ENCODE measurements at regions not wholly inside any gene's neighbourhood (a gene's known extent, or its start where the extent isn't known, plus 50 kb on each side); places are given as distances from the start of the nearest gene placed in this dataset.

DNA sequence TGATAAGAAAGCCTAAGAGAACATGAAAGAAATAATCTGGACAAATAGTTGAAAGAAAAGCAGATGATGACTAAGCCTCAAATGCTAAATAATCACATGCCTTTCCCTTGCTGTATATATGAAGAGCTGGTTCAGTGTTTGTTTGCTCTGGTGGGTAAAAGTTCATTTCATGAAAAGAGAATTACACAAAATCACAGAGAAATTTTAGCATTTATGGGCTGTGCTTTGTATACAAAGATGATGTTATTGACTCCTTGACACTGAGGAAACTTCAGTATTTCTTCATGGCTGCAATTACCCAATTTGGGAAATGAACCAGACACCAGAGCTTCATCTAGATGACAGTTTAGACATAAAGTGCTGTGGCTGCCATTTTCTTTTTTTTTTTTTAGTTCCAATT is 527.2 kb downstream of the NR2F1-AS1 start:
- no peaks in the 10 kb centered on the region for H3K9me3 ChIP-seq
- no peak overlapping the region for H3K4me3 ChIP-seq (replicated peaks in 1 of 3)
- no peaks in the 10 kb centered on the region for H3K36me3 ChIP-seq
- TF ChIP-seq POLR2A (IDR thresholded peaks at IDR 0.05), result no peak
- H3K4me1 ChIP-seq, result no peaks in the 10 kb centered on the region
- intact Hi-C loops (cut with DNase I), result no loop called here
- no peak overlapping the region for H3K27ac ChIP-seq
- no peaks in the 10 kb centered on the region for H3K27me3 ChIP-seq
- DNase-seq, result no peak

DNA sequence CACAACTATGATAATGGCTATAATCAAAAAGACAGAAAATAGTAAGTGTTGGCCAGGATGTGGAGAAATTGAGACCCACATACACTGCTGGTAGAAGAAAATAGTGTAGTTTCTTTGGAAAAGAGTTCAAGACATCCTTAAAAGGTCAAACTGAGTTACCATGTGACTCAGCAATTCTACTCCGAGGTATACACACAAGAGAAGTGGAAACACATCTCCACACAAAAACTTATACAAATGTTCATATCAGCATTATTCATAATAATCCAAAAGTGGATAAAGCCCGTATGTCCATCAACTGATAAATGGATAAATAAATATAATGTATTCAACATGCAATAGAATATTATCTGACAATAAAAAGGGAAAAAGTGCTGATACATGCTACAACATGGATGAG is 532.2 kb downstream of the NR2F1-AS1 start:
- WGBS, 2 donors, result 89% methylated on average over 2 of the region's 2 CpGs
- Histone ChIP-seq H3K4me1 (no peaks in the 10 kb centered on the region), H3K4me3 (replicated peaks in 1 of 3) (no peak overlapping the region), H3K36me3 (no peaks in the 10 kb centered on the region), H3K9me3 (no peaks in the 10 kb centered on the region), H3K27me3 (no peaks in the 10 kb centered on the region), H3K27ac (no peak overlapping the region)
- intact Hi-C loops (cut with DNase I), result no loop called here
- no peak for DNase-seq
- TF ChIP-seq, protein P1, sequence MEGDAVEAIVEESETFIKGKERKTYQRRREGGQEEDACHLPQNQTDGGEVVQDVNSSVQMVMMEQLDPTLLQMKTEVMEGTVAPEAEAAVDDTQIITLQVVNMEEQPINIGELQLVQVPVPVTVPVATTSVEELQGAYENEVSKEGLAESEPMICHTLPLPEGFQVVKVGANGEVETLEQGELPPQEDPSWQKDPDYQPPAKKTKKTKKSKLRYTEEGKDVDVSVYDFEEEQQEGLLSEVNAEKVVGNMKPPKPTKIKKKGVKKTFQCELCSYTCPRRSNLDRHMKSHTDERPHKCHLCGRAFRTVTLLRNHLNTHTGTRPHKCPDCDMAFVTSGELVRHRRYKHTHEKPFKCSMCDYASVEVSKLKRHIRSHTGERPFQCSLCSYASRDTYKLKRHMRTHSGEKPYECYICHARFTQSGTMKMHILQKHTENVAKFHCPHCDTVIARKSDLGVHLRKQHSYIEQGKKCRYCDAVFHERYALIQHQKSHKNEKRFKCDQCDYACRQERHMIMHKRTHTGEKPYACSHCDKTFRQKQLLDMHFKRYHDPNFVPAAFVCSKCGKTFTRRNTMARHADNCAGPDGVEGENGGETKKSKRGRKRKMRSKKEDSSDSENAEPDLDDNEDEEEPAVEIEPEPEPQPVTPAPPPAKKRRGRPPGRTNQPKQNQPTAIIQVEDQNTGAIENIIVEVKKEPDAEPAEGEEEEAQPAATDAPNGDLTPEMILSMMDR (IDR thresholded peaks at IDR 0.05), result no peak
- no peak for TF ChIP-seq POLR2A (IDR thresholded peaks at IDR 0.05)

DNA sequence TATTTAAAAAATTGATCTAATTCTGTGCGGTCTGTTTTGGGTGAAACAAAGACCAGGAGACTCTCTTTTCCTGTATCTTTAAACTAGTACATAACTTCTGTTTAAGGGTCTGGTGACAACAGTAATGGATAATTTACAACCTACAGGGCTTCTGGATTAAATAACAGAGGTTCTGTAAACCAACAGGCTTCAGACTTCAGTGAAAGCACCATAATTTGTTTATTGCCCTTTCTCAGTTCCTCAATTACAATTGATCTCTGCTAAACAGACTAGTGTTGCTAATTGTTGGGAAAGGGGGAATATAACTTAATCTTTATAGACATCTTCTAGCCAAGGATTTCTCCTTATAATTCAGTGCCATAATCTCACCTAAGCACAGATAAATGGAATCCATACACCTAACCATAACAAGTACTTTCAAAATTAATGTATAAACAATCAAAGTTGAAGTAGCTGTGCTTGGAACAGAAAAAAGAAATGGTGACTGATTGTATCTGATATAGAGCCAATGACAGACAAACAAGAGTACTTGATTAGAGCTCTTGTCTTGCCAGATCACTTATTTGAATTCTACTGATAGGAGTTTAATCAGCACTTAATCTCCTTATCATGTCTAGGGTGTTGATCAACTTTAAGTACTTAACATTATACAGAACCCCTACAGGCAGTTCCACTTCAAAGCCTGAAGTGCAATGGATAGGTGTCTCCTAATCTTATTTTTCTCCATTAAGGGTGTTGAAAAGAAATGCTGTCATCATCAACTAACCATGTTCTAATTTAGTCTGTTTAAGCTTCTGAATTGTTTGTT is 536.0 kb downstream of the NR2F1-AS1 start:
- Histone ChIP-seq H3K4me1 (no peaks in the 10 kb centered on the region), H3K27me3 (no peaks in the 10 kb centered on the region), H3K4me3 (replicated peaks in 1 of 3) (no peak overlapping the region), H3K36me3 (no peaks in the 10 kb centered on the region), H3K27ac (no peak overlapping the region), H3K9me3 (no peaks in the 10 kb centered on the region)
- DNase-seq, result no peak
- intact Hi-C loops (cut with DNase I), result no loop called here
- TF ChIP-seq, protein P1 (IDR thresholded peaks at IDR 0.05), result no peak
- TF ChIP-seq POLR2A (IDR thresholded peaks at IDR 0.05), result no peak
- 85 to 87% methylated on average over 1 of the region's 1 CpG for WGBS, 2 donors

DNA sequence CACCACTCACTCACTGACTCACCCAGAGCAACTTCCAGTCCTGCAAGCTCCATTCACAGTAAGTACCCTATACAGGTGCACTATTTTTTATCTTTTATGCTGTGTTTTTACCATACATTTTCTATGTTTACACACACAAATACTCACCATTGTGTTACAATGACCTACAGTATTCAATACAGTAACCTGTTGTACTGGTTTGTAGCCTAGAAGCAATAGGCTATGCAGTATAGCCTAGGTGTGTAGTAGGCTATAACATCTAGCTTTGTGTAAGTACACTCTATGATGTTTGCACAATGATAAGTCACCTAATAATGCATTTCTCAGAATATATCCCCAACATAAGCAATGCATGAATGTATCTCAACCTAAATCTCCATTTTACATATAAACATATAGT is 541.1 kb downstream of the NR2F1-AS1 start:
- Histone ChIP-seq H3K4me3 (replicated peaks in 1 of 3) (no peak overlapping the region), H3K9me3 (no peaks in the 10 kb centered on the region), H3K4me1 (peaks cover 0 to 4% of the 10 kb centered on the region in 2 donors), H3K27ac (no peak overlapping the region), H3K27me3 (no peaks in the 10 kb centered on the region), H3K36me3 (no peaks in the 10 kb centered on the region)
- DNase-seq, result no peak
- no peak for TF ChIP-seq POLR2A (IDR thresholded peaks at IDR 0.05)
- TF ChIP-seq, protein P1 (IDR thresholded peaks at IDR 0.05), result no peak
- intact Hi-C loops (cut with DNase I), result no loop called here

DNA sequence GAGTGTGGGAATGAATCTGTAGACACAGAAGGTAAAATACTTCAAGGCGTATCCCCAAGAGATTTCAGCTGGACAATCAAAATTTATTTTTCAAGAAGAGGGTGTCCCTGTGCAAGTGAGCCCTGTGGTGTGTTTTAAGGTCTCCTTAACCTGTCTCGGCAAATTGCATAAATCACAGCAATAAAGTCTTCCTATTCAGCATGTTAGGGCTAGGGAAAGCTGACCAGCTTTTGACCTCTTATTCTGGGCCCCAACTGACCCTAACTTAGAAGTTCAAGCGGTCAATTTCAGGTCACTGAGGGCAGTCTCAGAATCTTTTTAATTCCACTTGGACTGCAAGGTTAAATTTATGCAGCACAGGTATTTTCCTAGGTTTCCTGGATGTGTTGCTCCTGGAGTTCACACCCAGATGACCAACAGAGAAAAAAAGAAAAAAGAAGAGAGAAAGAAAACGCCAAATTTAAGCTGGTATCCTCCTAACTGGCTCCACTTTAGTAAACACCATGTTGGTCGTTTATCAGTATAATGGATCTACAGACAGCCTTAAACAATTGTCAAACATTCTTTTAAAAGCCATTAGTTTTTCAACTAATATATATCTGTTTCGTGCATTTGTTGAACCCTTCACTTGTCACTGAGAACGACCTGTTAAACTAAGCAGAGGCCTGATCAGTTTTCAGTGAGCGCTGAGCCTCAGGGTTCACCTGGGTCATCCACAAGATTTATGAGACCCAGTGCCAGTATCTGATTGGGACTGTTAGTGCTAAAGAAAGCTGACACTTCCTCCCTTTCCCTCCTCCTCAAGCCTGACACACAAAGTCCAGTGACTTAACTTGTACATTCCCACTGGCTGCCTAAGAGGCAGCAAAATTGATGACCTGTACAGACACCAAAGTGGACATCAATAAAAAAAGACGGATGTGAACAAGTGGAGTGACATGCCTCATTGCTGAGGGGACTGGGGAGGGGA is 546.1 kb downstream of the NR2F1-AS1 start:
- no peak overlapping the region for H3K4me3 ChIP-seq (replicated peaks in 1 of 3)
- no peaks in the 10 kb centered on the region for H3K9me3 ChIP-seq
- no peaks in the 10 kb centered on the region for H3K27me3 ChIP-seq
- DNase-seq, result no peak
- intact Hi-C loops (cut with DNase I), result no loop called here
- TF ChIP-seq POLR2A (IDR thresholded peaks at IDR 0.05), result no peak
- TF ChIP-seq, protein P1 (IDR thresholded peaks at IDR 0.05), result no peak
- no peaks in the 10 kb centered on the region for H3K36me3 ChIP-seq
- no peak overlapping the region for H3K27ac ChIP-seq
- H3K4me1 ChIP-seq, result peaks cover 0 to 4% of the 10 kb centered on the region in 2 donors
- 65 to 71% methylated on average over 9 of the region's 9 CpGs for WGBS, 2 donors

Measured in thyroid gland (tissue), 4 donors.